ENCODE measurements at regions not wholly inside any gene's neighbourhood (a gene's known extent, or its start where the extent isn't known, plus 50 kb on each side); places are given as distances from the start of the nearest gene placed in this dataset.

GRCh38 chrX:137366018-137366633 lies 199.8 kb upstream of the ZIC3 start:
- DNase-seq = no peak

DNA sequence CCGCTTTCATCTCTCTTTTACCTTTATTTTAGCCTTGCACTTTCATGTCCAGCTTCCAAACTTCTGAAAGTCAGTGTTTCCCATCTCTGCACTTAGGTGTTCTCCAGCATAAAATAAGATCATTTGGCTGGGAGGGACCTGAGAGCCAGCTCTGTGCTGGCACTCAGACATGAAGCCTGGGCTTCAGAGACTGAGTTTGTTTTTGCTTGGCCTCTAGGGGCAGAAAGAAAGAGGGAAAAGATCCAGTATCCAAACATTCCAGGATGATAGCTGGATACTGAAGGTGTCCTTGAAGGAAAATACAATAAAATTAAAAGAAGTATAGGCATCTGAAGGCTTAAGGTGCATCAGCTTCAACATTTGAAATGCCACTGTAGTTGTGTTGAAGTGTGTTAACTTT lies 202.4 kb upstream of the ZIC3 start:
- DNase-seq = no peak

DNA sequence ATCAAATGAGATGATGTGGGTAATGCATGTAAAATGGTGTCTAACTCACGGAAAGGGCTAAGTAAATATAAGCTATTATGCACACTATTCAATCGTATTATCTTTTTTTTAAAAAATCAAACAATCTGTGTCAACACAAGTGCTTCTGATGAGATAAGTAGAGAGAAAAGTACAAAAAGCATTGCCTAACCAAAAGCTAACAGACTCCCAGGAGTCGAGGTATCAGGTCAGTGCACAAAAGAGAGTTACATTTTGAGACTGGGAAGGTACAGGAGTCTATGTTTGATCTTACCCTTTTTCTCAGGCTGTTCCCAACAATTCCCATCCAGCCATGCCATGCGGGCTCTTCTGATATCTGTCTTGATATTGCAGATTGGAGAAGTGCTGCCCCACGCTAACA lies 203.3 kb upstream of the ZIC3 start:
- no peak for DNase-seq

GRCh38 chrX:137354851-137355250 lies 211.1 kb upstream of the ZIC3 start:
- DNase-seq = no peak

DNA sequence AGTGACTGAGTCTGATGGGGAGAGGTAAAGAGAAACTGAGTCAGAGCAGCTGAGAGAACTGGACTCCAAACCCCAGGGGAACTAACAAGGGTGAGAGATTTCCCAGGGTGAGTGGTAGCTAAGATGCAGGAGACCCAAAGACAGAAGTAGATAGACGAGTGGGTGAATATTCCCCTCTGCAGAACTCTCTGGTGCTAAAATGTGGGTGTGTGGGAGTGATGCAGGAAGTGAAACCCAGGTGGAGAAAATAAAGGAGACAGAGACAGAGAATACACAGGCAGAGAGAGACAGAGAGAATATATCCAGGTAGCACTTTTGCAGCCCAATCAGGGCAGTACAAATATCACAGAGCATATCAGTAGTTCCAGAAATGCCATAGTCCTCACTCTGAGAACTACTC lies 212.5 kb upstream of the ZIC3 start:
- no peak for DNase-seq

DNA sequence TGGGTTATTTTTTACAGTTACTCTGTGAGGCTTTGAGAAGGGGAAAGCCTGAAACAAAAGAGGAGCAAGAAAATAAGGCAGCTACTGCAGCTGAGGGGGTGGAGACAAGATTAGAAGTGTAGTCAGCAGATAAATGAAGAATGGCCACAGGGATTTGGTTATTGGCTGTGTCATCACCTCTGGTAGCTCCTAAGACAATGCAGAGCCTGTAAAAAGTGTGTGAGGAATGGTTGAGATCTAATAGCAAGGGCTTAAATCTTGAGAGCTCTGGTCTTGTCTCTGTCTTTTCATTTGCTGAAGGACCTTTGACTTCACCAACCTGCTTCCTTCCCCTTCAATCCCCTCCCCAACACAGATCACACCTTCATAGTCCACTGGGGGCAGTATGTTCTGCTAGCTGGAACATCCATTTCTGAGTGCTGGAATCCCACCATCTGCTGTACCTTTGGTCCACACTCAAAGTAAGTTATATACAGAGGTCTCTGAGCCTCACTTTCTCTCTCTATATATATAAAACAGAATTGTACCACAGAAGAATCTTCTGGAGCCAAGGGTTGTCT lies 213.7 kb upstream of the ZIC3 start:
- no peak for DNase-seq

GRCh38 chrX:137342969-137343368 lies 223.0 kb upstream of the ZIC3 start:
- DNase-seq = no peak

GRCh38 chrX:137313627-137314026 lies 252.3 kb upstream of the ZIC3 start:
- DNase-seq = no peak

GRCh38 chrX:137305404-137305803 lies 260.5 kb upstream of the ZIC3 start:
- DNase-seq = no peak

DNA sequence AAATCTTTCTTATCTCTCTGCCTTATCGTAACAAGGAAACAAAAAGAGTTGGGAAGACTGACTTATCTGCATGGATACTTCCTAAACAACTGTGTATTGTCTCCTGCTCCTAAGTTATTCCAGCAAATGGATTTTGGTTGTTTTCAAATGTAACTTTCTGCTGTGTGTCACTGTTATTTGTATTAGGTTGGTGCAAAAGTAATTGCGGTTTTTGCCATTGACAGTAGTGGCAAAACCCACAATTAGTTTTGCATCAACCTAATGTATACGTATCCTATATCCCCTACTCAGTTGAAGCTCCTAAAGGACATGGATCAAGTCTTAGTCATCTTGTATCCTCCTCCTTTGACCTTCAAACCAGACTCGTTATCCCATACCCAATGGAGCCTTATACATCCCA lies 263.4 kb upstream of the GPR101 start:
- no peak for DNase-seq

- DNase-seq = no peak
Measured at GRCh38 chrX:137290011-137290410, 256.2 kb upstream of the GPR101 start.

DNA sequence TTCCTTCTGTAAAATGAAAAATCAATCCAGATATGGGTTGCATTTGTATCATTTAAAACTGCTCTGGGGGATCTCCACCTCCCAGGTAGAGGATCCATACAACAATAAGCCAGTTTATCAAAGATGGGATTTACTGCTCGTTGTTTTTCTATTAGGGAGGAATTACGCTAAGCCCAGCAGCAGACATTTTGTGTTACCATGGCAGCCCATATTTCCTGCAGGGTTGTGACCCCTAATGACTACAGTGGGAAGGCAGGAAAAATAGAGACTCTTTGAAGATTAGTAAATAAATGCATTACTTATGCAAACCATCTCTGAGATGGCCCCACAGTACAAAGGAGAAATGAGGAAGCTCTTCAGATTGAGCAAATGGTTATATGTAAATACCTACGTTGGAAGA lies 253.4 kb upstream of the GPR101 start:
- DNase-seq = no peak

- no peak for DNase-seq
Measured at GRCh38 chrX:137286423-137286822, 252.6 kb upstream of the GPR101 start.

DNA sequence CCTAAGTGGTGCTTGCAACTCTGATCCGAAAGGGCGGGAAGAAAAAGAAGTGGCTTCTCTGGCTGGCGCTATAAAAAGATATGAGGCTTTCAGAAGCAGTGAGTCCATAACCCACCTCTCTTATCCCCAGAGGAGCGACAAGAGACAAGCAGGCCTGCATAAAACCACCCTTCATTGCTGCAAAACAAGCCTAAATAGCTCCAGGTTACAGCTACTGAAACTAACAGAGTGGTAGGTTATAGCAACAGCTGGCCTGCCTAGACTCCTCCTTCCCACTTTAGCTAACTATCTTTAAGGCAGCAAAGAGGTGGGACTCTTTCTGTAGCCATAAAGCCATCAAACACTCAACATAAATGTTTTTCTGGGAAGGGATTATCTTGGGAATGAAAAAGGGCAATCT lies 245.0 kb upstream of the GPR101 start:
- no peak for DNase-seq

DNA sequence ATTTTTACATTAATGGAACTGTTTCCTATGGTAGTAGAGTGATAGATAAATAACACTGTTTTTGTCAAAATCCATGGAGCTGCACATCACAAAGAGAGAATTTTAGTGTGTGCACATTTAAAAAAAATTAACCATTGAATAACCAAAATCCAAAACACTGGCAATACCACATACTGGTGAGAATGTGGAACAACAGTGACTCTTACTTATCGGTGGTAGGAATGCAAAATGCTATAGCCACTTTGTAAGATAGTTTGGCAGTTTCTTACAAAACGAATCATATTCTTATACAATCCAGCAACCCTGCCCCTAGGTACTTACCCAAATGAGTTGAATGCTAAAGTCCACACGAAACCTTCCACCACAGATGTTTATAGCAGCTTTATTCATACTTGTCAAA lies 229.6 kb upstream of the GPR101 start:
- no peak for DNase-seq

GRCh38 chrX:137245183-137245582 lies 211.4 kb upstream of the GPR101 start:
- DNase-seq = no peak

DNA sequence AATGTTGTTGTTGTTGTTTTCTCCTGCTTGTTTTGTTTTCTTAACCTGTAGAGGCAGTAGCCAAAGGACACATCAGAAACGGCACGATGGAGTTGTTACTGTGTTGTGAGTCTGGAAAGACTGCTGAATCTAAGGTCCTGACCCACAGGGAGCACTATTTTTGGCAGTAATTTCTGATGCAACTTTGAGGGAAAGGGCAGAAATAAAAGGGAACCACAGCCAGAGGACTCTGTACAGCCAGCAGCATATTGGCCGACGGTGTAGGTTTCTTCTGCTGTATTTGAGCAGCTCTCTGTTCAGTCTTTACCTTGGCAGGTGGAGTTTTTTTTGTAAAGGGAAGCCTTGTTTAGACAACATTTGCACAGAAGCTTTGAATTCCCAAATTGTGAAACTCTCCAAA lies 203.0 kb upstream of the GPR101 start:
- DNase-seq = peak; percentile 45

DNA sequence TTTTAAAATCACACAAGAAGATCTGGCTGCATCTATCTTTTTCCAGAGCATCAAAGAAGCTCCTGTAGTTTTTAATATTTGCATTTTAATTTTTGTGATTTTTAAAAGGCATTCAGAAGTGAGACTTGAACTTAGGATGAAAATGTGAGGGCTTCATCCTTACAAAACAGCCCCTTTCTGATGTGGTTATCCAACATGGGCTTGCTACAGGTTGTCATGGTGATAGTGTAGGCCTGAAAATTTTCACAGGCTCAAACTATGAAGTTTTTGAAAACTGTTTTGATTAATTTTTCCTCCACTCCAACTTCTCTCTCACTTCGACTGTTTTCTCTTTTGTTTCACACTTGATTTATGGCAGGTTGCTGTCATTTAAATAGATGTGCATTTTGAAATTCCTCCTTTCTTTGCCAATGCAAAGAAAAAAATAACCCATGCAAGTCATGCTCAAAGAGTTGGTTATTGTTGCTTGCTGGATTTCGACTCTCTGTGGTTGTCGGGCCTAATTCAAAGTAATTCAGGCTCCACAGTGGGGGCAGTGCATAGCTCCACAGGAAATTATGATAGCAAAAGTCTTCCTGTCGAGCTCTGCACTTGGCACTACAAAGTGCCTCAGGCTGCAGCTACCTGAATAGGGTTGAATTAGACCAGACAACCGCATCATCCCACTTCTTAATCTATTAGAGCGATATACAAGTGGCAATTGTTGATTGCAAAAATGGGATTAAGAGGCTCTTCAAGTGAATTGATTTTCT lies 201.0 kb upstream of the GPR101 start:
- DNase-seq = no peak

DNA sequence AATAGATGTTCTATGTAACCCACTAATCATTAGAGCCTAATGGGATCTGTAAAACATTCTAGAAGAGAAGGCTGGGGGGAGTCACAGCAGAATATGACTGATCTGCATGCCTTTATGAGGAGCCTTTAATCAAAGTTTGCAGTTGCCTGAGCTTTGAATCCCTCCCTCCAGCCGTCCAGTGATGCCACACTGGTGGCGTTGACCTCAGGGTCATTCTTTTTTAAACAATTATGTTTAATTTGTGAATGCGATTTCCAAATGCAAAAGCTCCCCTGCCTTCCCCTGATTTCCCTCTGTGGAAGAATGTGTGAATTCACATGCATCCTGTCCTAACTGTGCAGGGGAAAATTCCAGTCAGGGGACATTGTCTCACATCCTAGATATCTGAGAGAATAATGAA lies 199.7 kb upstream of the GPR101 start:
- DNase-seq = no peak

DNA sequence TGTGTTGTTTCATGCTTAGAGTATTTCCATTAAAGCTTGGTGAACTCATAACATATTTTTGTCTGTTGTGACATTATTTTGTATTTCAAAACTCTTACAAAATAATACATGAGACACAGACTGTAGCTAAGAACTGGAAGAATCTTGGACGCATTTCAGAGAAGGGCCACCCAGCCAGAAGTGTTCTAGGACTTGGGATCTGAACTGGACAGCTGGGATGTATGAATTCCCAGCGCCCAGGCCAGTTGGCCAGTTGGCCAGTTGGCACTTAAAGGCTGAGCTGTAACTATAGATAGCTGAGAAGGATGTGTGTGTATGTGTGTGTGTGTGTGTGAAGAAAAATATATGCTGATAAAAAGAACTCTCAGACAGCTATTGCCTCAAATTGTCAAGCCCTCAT lies 193.4 kb upstream of the GPR101 start:
- no peak for DNase-seq

DNA sequence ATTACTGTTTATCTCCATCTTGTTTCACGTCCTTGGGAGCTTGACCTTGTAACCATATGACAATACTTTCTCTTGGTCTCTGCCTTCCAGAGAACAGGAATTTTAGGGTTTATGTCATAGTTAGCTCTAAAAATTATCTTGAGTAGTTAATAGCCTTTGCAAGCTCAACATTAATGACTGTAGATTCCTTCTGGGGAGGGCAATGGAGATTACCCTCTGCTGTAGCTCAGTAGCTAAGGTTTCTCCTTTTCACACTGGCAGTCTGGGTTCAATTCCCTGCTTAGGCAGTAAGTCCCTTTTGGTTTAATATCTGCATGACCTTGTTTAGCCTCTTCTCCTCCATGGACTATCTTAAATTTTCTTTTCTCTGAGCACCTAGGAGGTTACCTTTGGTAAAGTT lies 181.7 kb upstream of the GPR101 start:
- no peak for DNase-seq

DNA sequence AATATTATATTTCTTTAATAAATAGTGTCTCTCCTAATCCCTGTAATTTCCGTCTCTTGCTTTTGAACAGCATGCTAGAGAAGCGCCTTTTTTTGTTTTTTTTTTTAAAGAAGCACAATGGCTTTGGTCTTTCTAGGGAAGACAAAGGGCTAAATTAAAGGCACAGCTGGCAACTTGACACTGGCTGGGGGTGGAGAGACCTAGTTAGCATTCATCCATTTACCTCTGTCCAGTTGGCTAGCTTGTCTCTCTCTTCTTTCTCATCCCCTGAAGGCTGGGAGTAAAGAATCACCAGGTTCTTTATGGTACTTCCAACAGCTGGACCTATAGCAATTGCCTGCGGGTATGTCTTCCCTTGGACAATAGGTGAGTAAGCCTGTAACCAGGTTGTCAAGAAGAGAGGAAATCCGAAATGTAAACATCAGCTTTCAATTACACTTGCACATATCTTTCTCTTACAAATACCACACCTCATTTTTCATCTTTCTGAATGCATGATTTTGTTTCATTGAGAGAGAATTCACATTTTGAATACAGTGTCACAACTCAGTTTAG lies 178.4 kb upstream of the GPR101 start:
- DNase-seq = no peak

- DNase-seq = no peak
Measured at GRCh38 chrX:137198040-137198439, 164.2 kb upstream of the GPR101 start.

GRCh38 chrX:137195991-137196390 lies 162.2 kb upstream of the GPR101 start:
- no peak for DNase-seq

All from MV-4-11 (cell line).